DMS 273 (cell line): ENCODE measurements at regions not wholly inside any gene's neighbourhood (a gene's known extent, or its start where the extent isn't known, plus 50 kb on each side); places are given as distances from the start of the nearest gene placed in this dataset.
A peak's percentile ranks its signal among the peaks of the same experiment; 100 is the strongest.

ENCODE experiments used
- DNase-seq: peaks from one replicate; lab custom pipeline; 2025; ENCODE audit not compliant: unreplicated experiment; lab: John Stamatoyannopoulos, UW

GRCh38 chr3:7897655-7898054 is 604.0 kb upstream of the LMCD1 start:
- DNase-seq, result no peak

- DNase-seq, result no peak
Measured at GRCh38 chr3:7913283-7913682, 588.3 kb upstream of the LMCD1 start.

DNA sequence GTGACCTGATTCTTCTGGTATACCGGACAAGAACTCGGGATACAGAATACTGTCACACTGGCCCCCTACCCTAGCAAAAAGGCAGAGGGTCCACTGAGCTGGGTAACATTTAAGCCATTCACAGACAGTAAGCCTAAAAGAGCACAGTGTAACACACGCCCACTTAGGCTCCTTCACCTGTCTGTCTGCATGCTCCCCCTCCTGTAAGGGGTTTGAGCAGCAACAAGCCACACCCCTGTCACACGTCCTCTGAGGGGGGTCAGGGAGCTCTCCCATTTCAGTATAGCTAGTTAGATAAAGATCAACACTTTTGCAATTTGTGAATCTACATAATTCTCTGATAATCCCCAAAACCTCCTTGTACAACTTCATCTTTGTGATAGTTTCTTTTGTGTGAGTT is 586.3 kb upstream of the LMCD1 start:
- DNase-seq, result no peak

DNA sequence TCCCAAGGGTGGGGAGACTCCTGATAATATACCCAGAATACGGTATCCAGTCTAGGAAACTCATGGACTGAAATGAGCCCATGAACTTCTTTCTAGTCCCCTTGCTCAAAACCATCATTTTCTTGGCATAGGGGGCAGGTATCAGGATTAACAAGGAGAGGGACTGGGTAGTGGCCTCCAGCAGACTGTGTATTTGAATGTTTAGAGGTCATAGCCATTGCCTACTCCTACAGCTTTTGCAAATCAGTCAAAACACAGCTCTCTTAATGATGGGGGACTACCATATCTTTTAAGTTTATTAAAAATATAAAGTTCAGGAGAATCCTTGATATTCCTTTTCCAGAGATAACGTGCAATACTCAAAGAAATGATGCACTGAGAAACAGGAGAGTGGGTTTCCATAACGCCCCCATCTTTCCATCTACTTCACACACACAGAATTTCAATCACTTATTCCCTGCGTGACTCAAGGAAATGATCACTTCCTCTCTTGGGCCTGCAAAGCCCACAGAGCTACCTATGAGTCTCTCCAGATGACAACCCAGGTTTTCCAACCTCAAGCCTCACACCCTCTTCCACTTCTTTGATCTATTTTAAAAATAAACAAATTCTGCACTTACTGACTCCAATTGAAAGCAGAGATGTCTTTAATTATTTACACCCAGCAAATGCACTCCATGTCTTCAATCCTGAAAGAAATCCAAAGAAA is 584.0 kb upstream of the LMCD1 start:
- no peak for DNase-seq

DNA sequence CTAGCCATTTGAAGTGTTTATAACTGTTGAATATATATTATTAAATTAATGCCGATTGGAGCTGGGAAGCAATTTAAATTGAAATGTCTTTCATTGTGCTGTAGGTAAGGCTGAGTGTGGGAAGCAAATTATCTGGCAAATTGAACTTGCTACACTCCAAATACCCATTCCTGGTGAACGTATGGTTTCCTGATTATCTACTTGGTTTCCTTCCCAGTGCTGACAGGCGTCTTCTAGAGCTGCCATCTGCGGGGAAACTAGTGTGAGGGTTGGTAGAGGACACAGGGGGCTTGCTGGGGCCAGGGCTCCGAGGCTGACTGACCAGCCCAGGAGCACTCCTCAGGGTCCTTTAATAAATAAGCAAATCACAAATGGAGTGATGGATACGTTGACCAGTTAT is 581.4 kb upstream of the LMCD1 start:
- no peak for DNase-seq

- DNase-seq, result no peak
Measured at GRCh38 chr3:7924228-7924627, 577.4 kb upstream of the LMCD1 start.

GRCh38 chr3:7927015-7927414 is 574.6 kb upstream of the LMCD1 start:
- DNase-seq, result no peak

- no peak for DNase-seq
Measured at GRCh38 chr3:7927864-7928263, 573.8 kb upstream of the LMCD1 start.

- DNase-seq, result no peak
Measured at GRCh38 chr3:7929319-7929889, 572.2 kb upstream of the LMCD1 start.

DNA sequence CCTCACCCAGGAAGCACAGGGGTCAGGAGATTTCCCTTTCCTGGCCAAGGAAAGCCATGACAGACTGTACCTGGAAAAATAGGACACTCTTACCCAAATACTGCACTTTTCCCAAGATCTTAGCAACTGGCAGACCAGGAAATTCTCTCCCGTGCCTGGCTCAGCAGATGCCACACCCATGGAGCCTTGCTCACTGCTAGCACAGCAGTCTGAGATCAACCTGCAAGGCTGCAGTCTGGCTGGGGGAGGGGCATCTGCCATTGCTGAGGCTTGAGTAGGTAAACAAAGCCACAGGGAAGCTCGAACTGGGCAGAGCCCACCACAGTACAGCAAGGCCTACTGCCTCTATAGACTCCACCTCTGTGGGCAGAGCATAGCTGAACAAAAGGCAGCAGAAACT is 567.3 kb upstream of the LMCD1 start:
- DNase-seq, result no peak

DNA sequence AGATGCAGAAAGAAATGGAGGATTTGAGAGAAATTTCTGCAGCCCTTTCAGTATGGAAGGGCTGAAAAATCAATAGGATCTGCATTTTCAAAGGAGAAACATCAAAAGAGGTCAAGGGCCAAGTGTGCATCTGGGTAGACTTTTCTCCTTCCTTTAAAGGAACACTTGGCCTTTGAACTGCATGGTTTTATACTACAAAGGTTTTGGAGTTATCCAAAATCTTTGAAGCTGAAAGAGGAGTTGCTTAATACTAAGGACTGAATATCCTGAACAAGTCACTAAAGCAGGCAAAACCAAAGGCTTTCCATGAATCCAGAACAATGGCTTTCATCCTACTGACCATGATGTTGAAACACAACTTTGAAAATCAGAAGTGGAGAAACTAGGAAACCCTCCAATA is 553.7 kb upstream of the LMCD1 start:
- no peak for DNase-seq

GRCh38 chr3:7950890-7951289 is 550.7 kb upstream of the LMCD1 start:
- no peak for DNase-seq

DNA sequence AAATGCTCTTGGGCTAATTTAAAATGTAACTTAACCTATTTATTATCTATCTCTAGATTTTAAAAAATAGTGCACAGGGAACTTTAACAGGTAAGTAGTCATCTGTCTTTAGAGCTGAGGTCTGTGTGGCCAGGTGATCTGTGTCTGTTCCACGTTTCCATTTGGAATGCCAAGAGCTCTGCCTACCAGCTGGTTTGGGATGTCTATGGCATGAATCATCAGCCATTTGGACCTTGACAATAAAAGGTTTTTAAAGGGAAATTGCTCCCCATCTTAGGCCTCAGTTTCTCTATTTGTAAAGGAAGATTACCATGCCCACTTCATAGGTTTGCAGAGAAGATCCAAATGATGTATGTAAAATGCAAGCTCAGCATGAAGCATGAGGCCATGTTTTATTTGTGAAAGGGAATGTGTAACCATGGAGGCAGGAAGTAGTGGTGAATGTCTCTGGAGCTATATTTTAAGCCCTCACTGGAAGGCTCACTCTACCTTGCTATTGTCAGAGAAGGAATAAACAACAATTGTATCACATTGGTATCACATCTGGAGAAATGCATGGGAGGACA is 548.1 kb upstream of the LMCD1 start:
- no peak for DNase-seq

GRCh38 chr3:7957024-7957423 is 544.6 kb upstream of the LMCD1 start:
- no peak for DNase-seq

DNA sequence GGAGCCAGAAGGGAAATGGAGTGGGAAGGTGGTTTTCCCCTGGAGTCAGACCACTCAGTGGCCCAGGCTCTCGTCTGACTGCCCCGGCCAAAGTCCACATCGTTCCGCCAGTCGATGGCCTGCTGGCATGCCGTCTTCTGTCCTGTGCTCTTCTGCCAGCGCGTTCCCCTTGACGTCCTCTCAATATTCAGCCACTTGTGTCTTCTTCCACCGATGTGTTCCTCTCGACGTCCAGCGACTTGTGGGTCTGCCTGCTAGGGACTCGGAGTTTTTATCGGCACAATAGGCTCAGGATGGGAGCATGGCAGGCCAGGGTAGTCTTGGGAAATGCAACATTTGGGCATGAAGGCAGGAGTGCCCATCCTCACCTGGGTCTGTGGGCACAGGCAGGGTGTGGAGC is 542.5 kb upstream of the LMCD1 start:
- DNase-seq, result no peak

DNA sequence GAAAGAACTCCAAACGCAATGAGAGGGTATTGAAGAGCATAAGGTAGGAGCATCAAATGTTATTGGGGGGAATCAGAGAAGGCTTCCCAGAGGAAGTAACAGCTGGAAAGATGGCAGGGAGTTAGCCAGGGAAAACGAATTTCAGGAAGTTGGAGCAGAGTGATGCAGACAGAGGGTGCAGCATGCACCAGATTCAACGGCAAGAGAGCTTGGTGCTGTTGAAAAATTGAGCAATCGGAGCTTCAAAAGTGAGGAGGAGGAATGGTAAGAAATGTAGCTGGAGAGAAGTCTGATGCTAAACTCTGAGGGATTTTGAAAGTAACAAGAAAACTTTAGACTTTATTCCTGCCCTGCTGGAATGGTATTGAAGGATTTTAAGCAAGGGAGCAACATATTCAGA is 541.0 kb upstream of the LMCD1 start:
- DNase-seq, result no peak

- no peak for DNase-seq
Measured at GRCh38 chr3:7962301-7962700, 539.3 kb upstream of the LMCD1 start.

- DNase-seq, result no peak
Measured at GRCh38 chr3:7964899-7965298, 536.7 kb upstream of the LMCD1 start.

GRCh38 chr3:7973006-7973405 is 528.6 kb upstream of the LMCD1 start:
- DNase-seq, result peak; percentile 7

GRCh38 chr3:7977245-7978086 is 524.2 kb upstream of the LMCD1 start:
- no peak for DNase-seq

GRCh38 chr3:7978087-7978422 is 523.6 kb upstream of the LMCD1 start:
- no peak for DNase-seq

- DNase-seq, result no peak
Measured at GRCh38 chr3:7982126-7982525, 519.5 kb upstream of the LMCD1 start.
